SU-DHL-6 (cell line): ENCODE measurements at regions not wholly inside any gene's neighbourhood (a gene's known extent, or its start where the extent isn't known, plus 50 kb on each side); places are given as distances from the start of the nearest gene placed in this dataset.

ENCODE experiments used
- H2AFZ ChIP-seq: fragments of 200-600 bp; sonication (generic); 2 replicates; pipeline ENCODE4 v1.6.1; 2014; ENCODE audit warnings: low read depth, mild to moderate bottlenecking, moderate library complexity, mixed read lengths, antibody characterized with exemption, low read length; ENCODE audit not compliant: severe bottlenecking
- H3F3A ChIP-seq: fragments of 200-600 bp; shearing (Covaris generic); 2 replicates; pipeline ENCODE4 v1.6.0; 2016; ENCODE audit warnings: antibody characterized with exemption, mild to moderate bottlenecking; ENCODE audit not compliant: insufficient read depth
- H3K27ac ChIP-seq: fragments of 200-600 bp; sonication (generic); 2 replicates; pipeline ENCODE4 v1.5.1; 2016; ENCODE audit warnings: low read depth, mild to moderate bottlenecking, low read length, moderate library complexity, mixed read lengths
- H3K27me3 ChIP-seq: fragments of 200-600 bp; sonication (generic), shearing (Covaris generic); 2 replicates; pipeline ENCODE4 v1.6.0; 2014; ENCODE audit warnings: mild to moderate bottlenecking, low read length
- H3K36me3 ChIP-seq: fragments of 200-600 bp; sonication (generic); 2 replicates; pipeline ENCODE4 v1.6.1; 2014; ENCODE audit warnings: mild to moderate bottlenecking, low read length, mixed read lengths
- H3K4me2 ChIP-seq: fragments of 300-600, 200-600 bp; shearing (Covaris generic), sonication (generic); 2 replicates; pipeline ENCODE4 v1.6.0; 2014; ENCODE audit warnings: low read length, low read depth, mild to moderate bottlenecking; ENCODE audit not compliant: poor library complexity, severe bottlenecking
- H3K4me3 ChIP-seq: fragments of 200-600 bp; sonication (generic); 2 replicates; pipeline ENCODE4 v1.5.1; 2014; ENCODE audit warnings: antibody characterized with exemption, low read length, mild to moderate bottlenecking, mixed read lengths; ENCODE audit not compliant: insufficient read depth, poor library complexity, severe bottlenecking
- H3K79me2 ChIP-seq: fragments of 200-600 bp; sonication (generic); 2 replicates; pipeline ENCODE4 v1.6.1; 2014; ENCODE audit warnings: mild to moderate bottlenecking, low read length, moderate library complexity; ENCODE audit not compliant: insufficient read depth
- H3K9ac ChIP-seq: fragments of 200-600 bp; sonication (generic); 2 replicates; pipeline ENCODE4 v1.7.0; 2014; ENCODE audit warnings: mild to moderate bottlenecking, low read length
- H3K9me2 ChIP-seq: fragments of 200-600 bp; sonication (generic); replicated peaks from 2 replicates; pipeline ENCODE4 v1.6.1; 2014; ENCODE audit warnings: low read length; ENCODE audit not compliant: insufficient read depth
- H3K9me3 ChIP-seq: fragments of 200-600 bp; sonication (generic); 2 replicates; pipeline ENCODE4 v1.6.1; 2014; ENCODE audit warnings: low read length, mixed read lengths; ENCODE audit not compliant: insufficient read depth
- H4K20me1 ChIP-seq: fragments of 200-600 bp; sonication (generic); 2 replicates; pipeline ENCODE4 v1.6.1; 2014; ENCODE audit warnings: low read depth, mild to moderate bottlenecking, antibody characterized with exemption, low read length, moderate library complexity, mixed read lengths
- EZH2phosphoT487 ChIP-seq: fragments of 200-600 bp; sonication (generic), shearing (Covaris generic); conservative IDR thresholded peaks from 2 replicates; pipeline ENCODE4 v1.6.1; 2018; ENCODE audit warnings: mild to moderate bottlenecking, antibody characterized with exemption, low read length, moderate library complexity, mixed read lengths
- TF ChIP-seq, protein P1 (sequence below): fragments of 200-600 bp; sonication (generic); IDR thresholded peaks from one replicate; pipeline ENCODE4 v1.5.1; 2017; ENCODE audit warnings: antibody characterized with exemption, mild to moderate bottlenecking, low read length, moderate library complexity; ENCODE audit not compliant: insufficient read depth, poor library complexity, severe bottlenecking

DNA sequence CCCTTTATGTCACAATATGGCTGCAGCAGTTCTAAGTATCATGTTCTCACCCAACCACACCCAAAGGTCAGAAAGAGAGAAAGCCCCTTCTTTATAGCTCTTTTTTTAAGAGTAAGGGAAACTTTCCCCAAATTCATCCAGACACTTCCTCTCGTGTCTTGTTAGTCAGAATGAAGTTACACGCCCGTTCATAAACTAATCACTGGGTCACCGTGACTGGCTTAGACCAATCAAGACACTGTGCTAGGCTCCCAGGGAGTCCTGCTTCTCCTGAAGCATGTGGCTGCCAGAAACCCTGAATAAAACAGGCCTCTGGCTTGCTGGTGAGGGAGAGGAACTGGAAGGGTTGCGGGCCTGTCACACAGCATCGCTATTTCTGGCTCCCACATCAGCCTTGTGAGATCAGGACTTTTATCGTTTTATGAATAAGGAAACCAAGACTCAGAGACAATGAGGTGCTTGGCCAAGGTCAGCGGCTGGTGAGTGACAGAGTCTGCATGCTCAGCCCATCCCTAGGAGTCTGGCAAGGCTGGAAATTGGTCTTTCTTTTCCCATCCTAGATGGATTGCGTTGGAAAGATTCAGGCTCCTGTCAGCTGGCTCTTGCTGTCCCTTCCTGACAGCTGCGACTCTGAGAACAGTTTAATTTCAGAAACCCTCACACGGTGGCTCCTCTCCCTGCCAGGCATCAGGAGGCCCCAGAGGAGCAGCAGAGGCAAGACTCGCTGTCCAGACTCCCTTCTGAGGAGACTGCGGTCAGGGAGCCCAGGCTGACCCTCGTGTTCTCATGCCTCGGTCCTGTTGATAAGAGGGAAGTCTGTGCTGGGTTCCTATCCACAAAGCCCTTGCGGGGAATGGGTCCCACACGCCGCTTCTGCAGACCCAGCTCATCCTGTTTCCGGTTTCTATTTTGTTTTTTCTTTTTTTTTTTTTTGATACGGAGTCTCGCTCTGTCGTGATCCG, 104.5 kb upstream of the TAF1B start:
- TF ChIP-seq, protein P1, sequence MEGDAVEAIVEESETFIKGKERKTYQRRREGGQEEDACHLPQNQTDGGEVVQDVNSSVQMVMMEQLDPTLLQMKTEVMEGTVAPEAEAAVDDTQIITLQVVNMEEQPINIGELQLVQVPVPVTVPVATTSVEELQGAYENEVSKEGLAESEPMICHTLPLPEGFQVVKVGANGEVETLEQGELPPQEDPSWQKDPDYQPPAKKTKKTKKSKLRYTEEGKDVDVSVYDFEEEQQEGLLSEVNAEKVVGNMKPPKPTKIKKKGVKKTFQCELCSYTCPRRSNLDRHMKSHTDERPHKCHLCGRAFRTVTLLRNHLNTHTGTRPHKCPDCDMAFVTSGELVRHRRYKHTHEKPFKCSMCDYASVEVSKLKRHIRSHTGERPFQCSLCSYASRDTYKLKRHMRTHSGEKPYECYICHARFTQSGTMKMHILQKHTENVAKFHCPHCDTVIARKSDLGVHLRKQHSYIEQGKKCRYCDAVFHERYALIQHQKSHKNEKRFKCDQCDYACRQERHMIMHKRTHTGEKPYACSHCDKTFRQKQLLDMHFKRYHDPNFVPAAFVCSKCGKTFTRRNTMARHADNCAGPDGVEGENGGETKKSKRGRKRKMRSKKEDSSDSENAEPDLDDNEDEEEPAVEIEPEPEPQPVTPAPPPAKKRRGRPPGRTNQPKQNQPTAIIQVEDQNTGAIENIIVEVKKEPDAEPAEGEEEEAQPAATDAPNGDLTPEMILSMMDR: no peak
- no peak for TF ChIP-seq EZH2phosphoT487
- Histone ChIP-seq H3K4me2 (no peak overlapping the region), H2AFZ (no peak overlapping the region), H3K9me3 (no peaks in the 10 kb centered on the region), H3K4me3 (no peak overlapping the region), H3K79me2 (no peaks in the 10 kb centered on the region), H4K20me1 (no peaks in the 10 kb centered on the region), H3F3A (no peaks in the 10 kb centered on the region), H3K36me3 (no peaks in the 10 kb centered on the region), H3K9ac (no peak overlapping the region), H3K27me3 (no peaks in the 10 kb centered on the region), H3K27ac (no peak overlapping the region), H3K9me2 (no peaks in the 10 kb centered on the region)

DNA sequence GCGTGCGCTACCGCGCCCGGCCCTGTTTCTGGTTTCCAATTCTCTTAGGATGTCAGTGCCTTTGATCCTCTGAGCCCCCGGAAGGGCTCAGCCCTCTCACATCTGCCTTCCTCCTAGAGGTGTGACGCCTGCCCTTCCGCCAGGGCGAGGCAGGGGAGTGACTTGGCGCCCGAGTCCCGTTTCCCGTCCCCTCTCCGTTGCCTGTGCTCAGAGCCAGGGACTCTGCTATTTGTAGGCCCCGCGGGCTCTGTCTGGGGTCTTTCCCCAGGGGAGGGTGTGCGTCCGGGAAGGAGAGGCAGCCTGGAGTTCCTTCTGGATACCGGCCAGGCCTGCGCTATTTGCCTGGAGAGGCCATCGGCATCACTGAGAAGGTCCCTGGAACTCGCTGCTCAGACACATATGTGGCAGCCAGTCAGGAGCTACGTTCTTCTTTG, 103.7 kb upstream of the TAF1B start:
- Histone ChIP-seq H3K9me2 (no peaks in the 10 kb centered on the region), H3K27me3 (no peaks in the 10 kb centered on the region), H2AFZ (no peak overlapping the region), H3K79me2 (no peaks in the 10 kb centered on the region), H3F3A (no peaks in the 10 kb centered on the region), H3K36me3 (no peaks in the 10 kb centered on the region), H3K4me2 (no peak overlapping the region), H3K9me3 (no peaks in the 10 kb centered on the region), H3K9ac (no peak overlapping the region), H3K27ac (no peak overlapping the region), H4K20me1 (no peaks in the 10 kb centered on the region), H3K4me3 (no peak overlapping the region)
- TF ChIP-seq, protein P1: no peak
- TF ChIP-seq EZH2phosphoT487: no peak

DNA sequence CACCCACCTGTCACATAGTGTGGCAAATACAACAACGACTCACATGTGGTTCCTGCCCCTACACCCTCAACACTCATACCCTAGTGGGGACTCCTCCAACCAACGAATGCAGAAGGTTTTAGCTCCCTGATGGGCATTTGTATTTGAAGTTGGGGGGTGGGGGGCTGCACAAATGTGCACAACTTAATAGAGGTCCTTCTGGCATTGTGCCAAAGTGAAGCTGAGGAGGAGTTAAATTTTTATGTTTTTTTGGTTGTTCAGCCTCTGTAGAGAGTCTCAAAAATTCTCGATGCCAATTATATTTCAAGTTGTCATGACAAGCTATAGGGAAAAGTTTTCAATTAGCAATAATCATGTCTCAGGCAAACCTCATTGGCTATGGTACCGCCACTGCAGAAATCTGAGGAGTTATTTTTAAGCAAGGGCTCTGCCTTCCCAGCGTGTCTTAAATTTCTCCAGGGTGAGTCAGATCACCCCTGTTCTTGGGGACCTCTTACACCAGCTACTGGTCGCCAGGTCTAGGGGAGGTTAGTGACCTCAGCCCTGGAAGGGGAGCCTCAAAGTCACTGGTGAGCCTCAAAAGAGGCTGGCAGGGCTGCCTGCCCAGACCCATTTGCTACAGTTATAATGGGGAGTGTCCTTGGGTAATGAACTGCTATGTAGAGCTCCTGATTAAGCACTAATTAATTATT, 102.7 kb upstream of the TAF1B start:
- H3F3A ChIP-seq: no peaks in the 10 kb centered on the region
- no peak overlapping the region for H3K27ac ChIP-seq
- H4K20me1 ChIP-seq: no peaks in the 10 kb centered on the region
- H3K79me2 ChIP-seq: no peaks in the 10 kb centered on the region
- no peaks in the 10 kb centered on the region for H3K9me2 ChIP-seq
- H3K36me3 ChIP-seq: no peaks in the 10 kb centered on the region
- H3K9me3 ChIP-seq: no peaks in the 10 kb centered on the region
- no peak overlapping the region for H3K4me3 ChIP-seq
- H3K9ac ChIP-seq: no peak overlapping the region
- H3K4me2 ChIP-seq: no peak overlapping the region
- no peaks in the 10 kb centered on the region for H3K27me3 ChIP-seq
- H2AFZ ChIP-seq: no peak overlapping the region
- TF ChIP-seq, protein P1: no peak
- TF ChIP-seq EZH2phosphoT487: no peak
